HG02642 (cell line): ENCODE measurements at regions not wholly inside any gene's neighbourhood (a gene's known extent, or its start where the extent isn't known, plus 50 kb on each side); places are given as distances from the start of the nearest gene placed in this dataset.
"Not testable (repeated sequence)": the region's sequence is repeated elsewhere in the genome, so short reads cannot be mapped to it uniquely, and the experiment has no call there.

Source experiments
- ATAC-seq: cut with Tn5 transposase; IDR thresholded peaks from one replicate; pipeline ENCODE4 v1.9.1; 2021; ENCODE audit warnings: mild to moderate bottlenecking; ENCODE audit not compliant: unreplicated experiment, poor library complexity

DNA sequence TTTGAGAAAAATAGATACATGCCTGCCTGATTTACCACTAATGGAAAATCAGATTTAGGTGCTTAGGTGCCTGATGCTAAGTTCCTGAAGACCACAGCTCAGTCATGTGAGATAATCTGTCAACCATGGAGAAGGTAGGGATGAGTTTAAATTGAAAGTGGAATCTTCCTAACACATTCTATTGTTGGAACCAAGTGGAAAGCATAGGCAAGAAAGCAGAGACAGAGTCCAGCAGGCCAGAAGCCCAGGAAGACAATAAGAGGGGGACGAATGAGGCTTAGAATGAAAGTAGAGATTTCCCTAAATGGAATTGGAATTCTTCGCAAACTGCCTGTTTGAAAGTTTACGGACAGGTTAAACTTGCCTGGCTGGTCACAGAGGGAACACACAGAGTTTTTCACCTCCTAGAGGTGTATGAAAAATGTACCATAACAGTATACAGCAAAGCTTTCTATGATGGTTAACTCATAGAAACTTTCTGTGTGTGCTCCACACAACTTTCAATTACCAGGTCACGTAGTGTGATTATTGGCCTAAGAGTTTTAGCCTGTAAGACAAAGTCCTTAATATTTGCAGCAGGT, 453.8 kb upstream of the KCNMB2 start:
- ATAC-seq = no peak

DNA sequence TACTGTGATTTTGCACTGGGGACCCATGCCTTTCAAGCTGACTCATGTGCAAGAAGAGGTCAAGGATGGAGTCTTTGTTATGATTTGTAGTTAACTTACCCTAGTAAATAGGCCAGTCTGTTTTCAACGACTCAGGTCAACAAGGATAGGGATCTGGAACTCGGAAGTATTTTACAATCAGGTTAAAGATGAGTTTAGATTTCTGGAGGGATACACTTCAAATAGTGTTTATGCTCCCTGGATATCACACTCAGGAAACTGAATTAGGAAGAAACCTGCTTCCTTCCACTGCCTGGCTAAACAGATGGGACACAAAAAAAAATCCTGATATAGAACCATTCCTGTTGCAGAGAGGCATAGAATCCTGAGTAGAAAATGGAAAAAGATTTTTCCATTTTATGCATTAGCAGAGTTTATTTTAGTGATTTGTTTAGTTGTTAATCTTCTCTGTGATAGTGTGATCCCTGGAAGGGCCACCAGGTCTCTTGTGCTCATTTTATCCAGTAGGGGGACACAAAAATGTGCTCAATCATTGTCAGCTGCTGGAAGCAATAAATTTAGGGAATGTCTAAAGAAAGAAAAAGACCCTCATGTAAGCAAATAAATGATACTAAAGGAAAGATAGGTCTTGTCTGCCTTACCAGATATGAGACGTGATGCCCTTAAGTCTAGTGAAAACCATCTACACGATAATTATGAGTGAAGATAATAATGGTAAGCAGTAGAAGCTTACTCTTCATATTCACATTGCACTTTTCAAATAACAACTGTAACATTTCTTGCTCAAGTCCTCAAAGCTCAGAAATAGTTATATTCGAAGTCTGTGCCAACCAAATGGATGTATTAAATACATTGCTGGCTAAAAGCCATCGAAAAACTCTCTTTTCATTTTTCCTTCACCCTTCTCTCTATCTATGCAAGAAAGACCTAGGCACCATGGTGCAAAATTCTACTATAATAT, 452.1 kb upstream of the KCNMB2 start:
- no peak for ATAC-seq

DNA sequence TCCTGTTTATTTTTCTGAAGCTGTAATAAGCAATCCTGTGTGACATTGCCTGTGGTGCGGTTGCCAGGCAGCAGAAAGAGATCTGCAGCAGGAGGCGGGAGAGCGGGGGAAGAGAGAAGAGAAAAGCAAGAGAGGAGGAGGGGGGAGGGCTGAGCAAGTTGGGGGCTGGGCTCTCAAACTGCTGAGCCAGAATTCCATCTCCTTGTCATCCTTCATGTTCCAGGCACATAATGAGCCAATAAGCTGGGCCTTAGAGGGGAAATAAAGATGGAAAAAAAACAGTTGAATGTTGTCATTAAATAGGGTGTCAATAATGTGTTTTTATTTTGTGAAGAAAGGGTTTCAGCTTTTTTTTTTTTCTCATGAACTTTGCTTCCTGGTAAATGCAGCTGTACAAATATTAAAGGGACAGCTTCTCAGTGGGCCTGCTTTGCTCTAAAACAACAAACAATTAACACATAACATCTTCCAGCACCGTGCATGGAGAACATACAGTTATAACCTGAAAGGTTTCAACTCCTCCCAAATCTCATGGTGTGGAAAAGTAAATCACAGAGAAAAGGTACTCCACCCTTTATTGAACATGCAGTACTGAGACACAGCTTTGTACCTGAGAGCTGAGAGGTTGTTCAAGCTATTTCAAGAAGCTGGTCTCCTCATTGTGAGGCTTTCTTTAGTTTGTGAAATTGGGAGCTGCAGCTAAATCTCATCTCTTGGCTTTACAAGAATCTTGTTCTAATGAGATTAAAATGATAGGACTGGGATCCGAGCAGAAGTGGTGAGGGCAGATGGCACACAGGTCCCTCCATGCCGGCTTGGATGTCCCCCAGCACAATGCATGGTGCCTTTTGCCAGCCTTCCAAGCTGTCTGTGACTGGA, 451.1 kb upstream of the KCNMB2 start:
- no peak for ATAC-seq

DNA sequence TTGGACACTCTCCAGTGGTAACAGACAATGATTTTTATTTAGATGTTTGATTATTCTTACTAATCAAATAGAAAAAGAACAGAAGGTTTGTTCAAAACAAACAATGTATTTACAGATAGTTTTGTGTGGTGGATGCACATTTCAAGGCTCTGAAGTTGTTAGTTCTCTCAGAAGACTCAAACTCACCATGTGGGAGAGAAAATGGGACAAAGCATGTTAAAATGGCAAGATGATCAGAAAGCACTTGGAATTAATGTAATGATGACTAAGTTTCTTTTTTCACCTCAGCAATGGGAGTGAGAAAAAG, 450.5 kb upstream of the KCNMB2 start:
- ATAC-seq = no peak

DNA sequence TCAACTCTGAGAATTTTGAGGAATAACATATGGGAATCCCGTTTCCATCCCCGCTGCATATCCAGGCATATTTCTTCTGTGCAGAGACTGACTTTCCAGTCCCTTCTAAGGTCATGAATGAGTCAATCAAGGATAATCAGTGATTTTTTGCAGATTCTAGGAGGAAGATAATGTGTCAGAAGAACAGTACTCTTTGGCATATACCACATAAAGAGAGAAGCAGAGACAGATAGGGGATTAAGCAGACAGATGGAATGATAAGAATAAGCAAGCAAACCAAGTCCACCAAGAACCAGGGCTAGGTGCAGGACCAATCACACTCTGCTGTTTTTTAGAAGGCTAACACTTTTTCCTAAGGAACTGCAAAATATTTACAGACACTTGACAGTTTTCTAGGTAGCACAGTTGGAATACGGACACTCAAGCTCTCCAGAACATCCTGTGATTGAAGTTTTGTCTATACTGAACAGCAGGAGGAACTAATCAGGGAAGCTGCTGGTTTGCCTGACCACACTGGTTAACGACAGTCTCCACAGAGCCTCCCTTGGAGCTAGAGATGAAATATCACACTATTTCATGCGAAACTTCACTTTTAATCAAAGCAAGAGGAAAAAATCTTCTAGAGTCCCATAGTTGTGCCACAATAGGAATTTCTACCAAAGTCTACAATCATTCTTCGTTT, 450.0 kb upstream of the KCNMB2 start:
- ATAC-seq = no peak

DNA sequence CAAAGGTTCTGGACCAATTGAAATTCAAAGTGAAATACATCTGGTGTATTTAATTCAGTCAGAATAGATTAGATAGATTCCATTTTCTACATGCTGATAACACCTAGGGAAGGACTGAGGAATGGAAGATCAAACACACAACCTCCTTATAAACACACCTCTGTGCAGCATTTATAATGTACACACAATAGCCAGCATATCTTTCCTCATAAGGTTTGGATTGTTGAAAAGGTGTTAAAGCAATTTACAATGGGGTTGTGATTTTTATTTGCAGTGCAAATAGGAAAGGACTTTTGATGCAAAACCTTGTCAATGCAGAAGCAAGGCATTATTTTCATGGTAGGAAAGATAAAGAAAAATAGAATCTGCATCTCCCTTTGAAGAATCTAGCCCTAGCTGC, 448.9 kb upstream of the KCNMB2 start:
- ATAC-seq = no peak

DNA sequence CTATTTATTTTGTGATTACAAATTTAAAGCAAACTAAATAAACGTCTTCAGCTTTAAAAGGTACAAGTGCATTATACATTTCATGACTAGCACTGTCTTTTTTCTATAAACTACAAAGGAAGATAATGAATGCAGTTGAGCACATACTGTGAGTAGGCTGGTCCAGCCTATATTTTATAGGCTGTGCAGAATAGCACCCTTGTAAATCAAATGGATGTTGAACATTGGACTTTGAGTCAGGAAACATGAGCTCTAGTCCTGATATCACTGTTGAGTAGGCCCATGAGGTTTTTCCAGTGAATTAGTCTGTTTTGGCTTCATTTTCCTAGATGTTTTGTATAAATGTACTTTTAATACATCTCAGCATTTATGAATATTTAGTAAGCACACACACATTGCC, 447.3 kb upstream of the KCNMB2 start:
- no peak for ATAC-seq

DNA sequence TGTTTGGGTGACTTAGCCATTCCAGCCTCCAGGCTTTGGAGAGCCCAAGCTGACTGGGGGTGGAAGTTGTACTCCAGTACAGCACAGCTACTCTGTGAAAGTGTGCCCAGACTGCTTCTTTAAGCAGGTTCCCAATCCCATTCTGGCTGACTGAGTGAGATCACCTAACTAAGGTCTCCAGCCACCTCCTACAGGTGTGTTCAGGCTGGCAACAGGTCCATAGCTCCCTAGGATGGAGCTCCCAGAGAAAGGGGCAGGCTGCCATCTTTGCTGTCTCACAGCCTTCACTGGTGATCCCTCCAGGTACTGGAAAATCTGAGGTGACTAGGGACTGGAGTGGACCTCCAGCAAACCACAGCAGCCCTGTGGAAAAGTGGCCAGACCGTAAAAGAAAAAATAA, 445.3 kb upstream of the KCNMB2 start:
- no peak for ATAC-seq

DNA sequence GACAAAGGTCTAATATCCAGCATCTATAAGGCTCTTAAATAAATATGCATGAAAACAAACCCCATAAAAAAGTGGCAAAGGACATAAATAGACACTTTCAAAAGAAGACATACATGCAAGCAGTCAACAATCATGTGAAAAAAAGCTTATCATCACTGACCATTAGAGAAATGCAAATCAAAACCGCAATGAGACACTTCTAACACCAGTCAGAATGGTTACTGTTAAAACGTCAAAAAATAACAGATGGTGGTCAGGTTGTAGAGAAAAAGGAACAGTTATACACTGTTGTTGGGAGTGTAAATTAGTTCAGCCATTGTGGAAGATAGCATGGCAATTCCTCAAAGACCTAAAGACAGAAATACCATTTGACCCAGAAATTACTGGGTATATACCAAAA, 440.7 kb upstream of the KCNMB2 start:
- no peak for ATAC-seq

DNA sequence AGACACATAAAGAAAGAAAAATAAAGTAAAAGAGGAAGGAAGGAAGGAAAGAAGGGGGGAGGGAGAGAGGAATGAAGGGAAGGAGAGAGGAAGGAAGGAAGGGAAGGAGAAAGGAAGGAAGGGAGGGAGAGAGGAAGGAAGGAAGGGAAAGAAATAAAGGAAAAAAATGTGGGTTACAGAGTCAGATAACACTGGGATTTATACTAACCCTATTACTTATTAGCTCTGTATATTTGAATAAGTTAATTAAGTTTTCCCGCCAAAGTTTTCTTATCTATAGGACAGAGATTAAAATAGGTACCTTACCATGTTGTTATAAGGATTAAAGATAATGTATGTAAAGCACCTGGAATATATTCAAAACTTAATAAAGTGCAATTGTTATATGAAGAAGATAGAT, 439.3 kb upstream of the KCNMB2 start:
- no peak for ATAC-seq

DNA sequence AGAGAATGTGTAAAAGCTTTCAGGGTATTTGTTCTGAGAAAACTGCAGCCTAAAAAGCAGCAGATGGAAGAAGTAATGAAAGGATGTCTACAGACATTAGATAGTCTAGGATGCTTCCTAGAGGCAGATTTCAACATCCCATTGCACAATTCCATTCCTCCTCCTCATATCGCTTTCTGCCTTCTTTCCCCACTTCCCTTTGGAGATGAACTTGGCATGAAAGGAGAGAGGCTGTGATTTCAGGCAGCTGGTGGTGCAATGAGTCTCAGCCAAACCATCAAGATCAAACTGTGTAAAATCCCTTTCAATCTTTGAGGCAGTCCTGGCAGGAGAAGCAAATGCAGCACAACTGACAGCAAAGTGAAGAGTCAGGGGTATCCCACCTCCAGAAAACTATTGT, 438.7 kb upstream of the KCNMB2 start:
- no peak for ATAC-seq

DNA sequence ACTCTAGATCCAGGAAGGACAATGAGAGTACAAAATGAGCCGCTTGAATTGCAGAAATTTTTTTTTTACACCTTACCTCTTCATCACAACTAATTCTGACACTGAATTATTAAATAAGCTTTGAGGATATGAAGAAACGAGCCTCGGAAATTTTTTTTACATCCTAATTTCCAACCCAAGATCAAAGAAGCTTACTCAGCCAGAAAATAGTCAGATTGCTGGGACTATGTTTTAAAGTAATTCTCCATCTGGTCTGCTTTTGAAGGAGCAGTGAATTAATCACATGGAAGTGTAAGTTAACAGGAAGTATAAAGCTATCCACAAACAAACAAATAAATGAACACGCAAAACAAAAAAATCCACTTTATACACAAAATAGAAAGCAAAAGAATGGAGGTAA, 437.0 kb upstream of the KCNMB2 start:
- ATAC-seq = no peak

DNA sequence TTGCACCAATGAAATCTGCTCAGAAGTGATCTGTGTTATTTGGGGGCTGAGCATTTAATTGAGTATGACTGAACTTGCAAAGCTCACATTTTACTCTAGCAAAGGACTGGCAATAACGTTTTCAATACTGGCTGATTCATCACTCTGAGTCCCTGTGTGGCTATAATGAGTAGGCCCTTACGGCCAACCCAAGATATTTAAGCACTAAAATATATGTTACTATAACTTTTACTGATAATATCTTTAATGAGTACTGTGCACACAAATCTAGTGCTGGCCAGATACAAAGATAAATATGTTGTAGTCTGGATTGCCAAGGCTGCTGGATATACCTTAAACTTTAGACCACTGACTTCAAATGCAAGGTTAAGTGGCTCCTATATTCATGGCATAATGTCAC, 436.4 kb upstream of the KCNMB2 start:
- ATAC-seq = no peak

DNA sequence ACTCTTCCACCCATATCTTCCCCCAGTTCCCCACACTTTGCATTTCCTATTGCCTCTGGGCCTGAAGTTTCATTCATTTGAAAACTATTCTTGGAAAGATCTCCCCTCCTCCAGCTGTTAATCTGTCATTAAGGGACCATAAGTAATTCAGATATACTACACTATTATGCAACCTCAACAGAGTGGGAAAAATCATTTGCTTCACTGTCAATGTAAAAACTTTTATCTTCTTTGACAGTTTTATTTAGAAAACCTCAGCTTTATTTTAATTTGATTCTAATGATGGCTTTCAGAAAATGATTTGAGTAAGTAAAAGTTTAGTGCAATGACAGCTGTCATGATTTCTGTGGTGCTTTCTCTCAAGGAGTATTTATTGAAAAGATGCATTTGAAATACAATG, 435.3 kb upstream of the KCNMB2 start:
- ATAC-seq = no peak

DNA sequence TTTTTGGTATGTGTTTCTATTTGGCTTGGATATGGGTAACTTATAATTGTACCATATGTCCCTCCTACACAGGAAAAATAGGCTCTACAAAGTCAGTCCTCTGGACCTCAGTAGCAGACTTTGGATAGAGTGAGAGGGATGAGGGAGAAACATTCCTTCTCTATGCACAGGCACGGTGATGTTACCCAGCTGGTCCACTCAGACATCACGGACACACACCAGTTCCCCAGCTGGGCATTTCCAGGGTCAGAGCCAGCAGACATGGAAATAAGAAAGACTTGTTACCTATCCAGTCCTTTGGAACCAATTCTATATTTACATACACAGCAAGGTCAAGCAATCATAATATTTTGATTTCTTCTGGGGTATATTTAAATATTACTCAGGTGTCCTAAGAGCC, 433.1 kb upstream of the KCNMB2 start:
- ATAC-seq = no peak

DNA sequence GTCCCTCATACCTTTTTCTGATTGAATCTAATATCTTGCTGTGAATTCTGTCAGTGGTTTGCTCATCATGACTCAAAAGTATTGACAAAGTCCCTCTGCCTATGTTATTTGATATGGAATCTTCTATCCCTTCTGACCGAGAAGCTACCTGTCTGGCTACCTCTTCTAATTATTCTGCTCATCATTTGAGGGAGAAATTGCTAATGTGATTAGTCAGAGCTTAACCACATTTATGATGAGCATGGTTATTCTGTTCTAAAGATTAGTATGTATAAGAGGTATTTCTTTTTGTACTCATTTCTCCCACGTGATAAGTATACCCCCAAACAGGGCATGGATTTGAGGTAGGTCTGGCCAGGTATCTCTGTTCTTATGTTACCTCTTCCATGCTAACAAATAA, 428.4 kb upstream of the KCNMB2 start:
- no peak for ATAC-seq

DNA sequence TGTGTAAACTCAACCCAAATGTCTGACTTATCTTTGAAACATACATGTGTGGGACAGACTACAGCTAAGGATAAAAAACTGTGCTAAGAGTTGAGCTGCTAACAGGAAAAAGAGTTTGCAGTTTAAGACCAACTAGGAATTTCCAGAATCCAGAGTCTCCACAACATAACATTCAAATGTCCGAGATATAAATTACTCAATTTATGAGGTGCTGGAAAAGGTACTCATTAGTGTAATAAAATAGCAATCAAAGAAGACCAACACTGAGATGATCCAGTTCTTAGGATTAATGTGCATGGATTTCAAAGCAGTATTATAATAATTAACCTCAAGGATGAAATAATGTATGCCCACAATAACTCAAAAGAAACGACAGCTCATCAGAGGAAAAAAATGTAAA, 426.5 kb upstream of the KCNMB2 start:
- no peak for ATAC-seq

DNA sequence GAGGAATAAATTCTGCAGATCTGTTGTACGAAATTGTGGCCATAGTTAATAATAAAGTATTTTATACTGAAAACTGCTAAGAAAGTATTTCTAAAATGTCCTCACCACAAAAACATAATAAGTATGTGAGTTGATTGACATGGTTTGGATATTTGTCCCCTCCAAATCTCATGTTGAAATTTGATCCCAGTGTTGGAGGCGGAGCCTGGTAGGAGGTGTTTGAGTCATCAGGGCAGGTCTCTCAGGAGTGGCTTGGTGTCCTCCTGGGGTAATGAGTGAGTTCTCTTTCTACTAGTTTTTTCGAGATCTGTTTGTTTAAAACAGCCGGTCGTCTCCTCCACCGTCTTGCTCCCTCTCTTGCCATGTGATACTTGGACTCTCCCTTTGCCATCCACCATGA, 424.1 kb upstream of the KCNMB2 start:
- no peak for ATAC-seq

DNA sequence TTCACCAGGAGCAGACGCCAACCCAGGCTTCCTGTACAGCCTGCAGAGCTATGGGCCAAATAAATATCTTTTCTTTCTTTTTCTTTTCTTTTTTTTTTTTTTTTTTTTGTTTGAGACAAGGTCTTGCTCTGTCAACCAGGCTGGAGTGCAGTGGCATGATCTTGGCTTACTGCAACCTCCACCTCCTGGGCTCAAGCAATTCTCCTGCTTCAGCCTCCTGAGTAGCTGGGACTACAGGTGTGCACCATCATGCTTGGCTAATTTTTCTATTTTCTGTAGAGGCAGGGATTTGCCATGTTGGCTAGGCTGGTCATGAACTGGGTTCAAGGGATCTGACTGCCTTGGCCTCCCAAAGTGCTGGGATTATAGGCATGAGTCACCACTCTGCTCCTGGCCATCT, 423.7 kb upstream of the KCNMB2 start:
- not testable (repeated sequence) for ATAC-seq

DNA sequence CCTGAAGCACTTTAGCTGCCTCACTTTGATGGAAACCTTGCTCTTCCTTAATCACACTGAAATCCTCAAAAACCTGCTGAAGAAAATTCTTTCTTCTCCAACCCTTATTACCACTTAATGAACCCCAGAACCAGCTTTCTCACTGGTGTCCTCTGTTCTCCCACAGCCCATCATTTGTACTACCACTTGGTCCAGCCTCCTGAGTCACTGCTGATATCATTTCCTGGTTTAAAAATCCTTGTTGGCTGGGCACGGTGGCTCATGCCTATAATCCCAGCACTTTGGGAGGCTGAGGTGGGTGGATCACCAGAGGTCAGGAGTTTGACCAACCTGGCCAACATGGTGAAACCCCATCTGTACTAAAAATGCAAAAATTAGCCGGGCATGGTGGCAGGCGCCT, 418.6 kb upstream of the KCNMB2 start:
- ATAC-seq = no peak
